A673 (cell line): ENCODE measurements at regions not wholly inside any gene's neighbourhood (a gene's known extent, or its start where the extent isn't known, plus 50 kb on each side); places are given as distances from the start of the nearest gene placed in this dataset.

Experiments
- BruUV-seq: library from RNA; stranded (reverse); fragments of 400-500 nt; replicated peaks from 2 replicates; lab custom pipeline; 2021; lab: Mats Ljungman, UMichigan
- CTCF ChIA-PET: fragments of 300-600 bp; sonication (Branson Sonifier 250); formaldehyde crosslinking; loops from one replicate; lab custom pipeline; 2022; ENCODE audit warnings: antibody characterized with exemption; lab: Charles Lee
- POLR2A ChIA-PET: fragments of 300-600 bp; sonication (Branson Sonifier 250); formaldehyde crosslinking; loops from one replicate; lab custom pipeline; 2022; ENCODE audit warnings: antibody characterized with exemption; ENCODE audit not compliant: low non-redundant PET; lab: Charles Lee
- DNase-seq: peaks from one replicate; pipeline ENCODE4 v3.0.0-alpha.2; 2015; ENCODE audit warnings: low spot score
- H3K27ac ChIP-seq: fragments of 200-600 bp; sonication (generic); 2 replicates; pipeline ENCODE4 v1.5.1; 2016; ENCODE audit warnings: mixed run types, low read depth, mild to moderate bottlenecking, mixed read lengths, antibody characterized with exemption, low read length; ENCODE audit not compliant: poor library complexity, severe bottlenecking
- H3K27me3 ChIP-seq: fragments of 200-600 bp; sonication (generic); replicated peaks from 2 replicates; pipeline ENCODE4 v1.6.1; 2017; ENCODE audit warnings: mixed run types, low read depth, mild to moderate bottlenecking, mixed read lengths, antibody characterized with exemption, low read length; ENCODE audit not compliant: insufficient read depth, poor library complexity
- H3K36me3 ChIP-seq: fragments of 200-600 bp; sonication (generic); 2 replicates; pipeline ENCODE4 v1.6.1; 2016; ENCODE audit warnings: mixed run types, mild to moderate bottlenecking, mixed read lengths, antibody characterized with exemption, low read length; ENCODE audit not compliant: insufficient read depth, poor library complexity, severe bottlenecking
- H3K4me1 ChIP-seq: fragments of 200-600 bp; sonication (generic); 2 replicates; pipeline ENCODE4 v1.6.1; 2017; ENCODE audit warnings: mixed run types, mild to moderate bottlenecking, mixed read lengths, antibody characterized with exemption, low read length; ENCODE audit not compliant: insufficient read depth, poor library complexity, severe bottlenecking
- H3K4me3 ChIP-seq: fragments of 200-600 bp; sonication (generic); 2 replicates; pipeline ENCODE4 v1.5.1; 2016; ENCODE audit warnings: low read depth, mixed run types, mild to moderate bottlenecking, mixed read lengths, low read length; ENCODE audit not compliant: poor library complexity, severe bottlenecking
- H3K9me3 ChIP-seq: fragments of 200-600 bp; sonication (generic); 2 replicates; pipeline ENCODE4 v1.6.1; 2016; ENCODE audit warnings: mixed run types, low read depth, mild to moderate bottlenecking, mixed read lengths, antibody characterized with exemption, low read length; ENCODE audit not compliant: poor library complexity, severe bottlenecking
- CTCF ChIP-seq: fragments of 300-800, 200-600 bp; sonication (generic); conservative IDR thresholded peaks from 2 replicates; pipeline ENCODE4 v1.5.1; 2017; ENCODE audit warnings: low read depth, mild to moderate bottlenecking, antibody characterized with exemption, low read length, moderate library complexity, mixed read lengths
- EZH2 ChIP-seq: fragments of 200-600 bp; sonication (generic); IDR thresholded peaks from 2 replicates; pipeline ENCODE4 v1.6.1; 2017; ENCODE audit warnings: borderline replicate concordance, low read depth, mild to moderate bottlenecking, mixed read lengths, antibody characterized with exemption, low read length; ENCODE audit not compliant: poor library complexity, severe bottlenecking
- intact Hi-C: fragments of 100-400 bp; cut with micrococcal nuclease; formaldehyde crosslinking; loops from one replicate; pipeline ENCODE4 v1.10.0; 2022; ENCODE audit not compliant: unreplicated experiment

GRCh38 chr14:83470466-83470865, 1936.8 kb upstream of the SEL1L start:
- intact Hi-C loops: no loop called here
- Histone ChIP-seq H3K36me3 (no peaks in the 10 kb centered on the region), H3K4me1 (peaks cover 35% of the 10 kb centered on the region), H3K4me3 (no peak overlapping the region), H3K9me3 (no peaks in the 10 kb centered on the region), H3K27me3 (no peaks in the 10 kb centered on the region), H3K27ac (no peak overlapping the region)
- ChIA-PET POLR2A (no interaction called here), CTCF (no interaction called here)
- DNase-seq: peak; percentile 27
- no TSS peak for BruUV-seq
- no peak for TF ChIP-seq EZH2
- TF ChIP-seq CTCF: no peak

- no peak for TF ChIP-seq EZH2
- TF ChIP-seq CTCF: no peak
- no peak for DNase-seq
- CTCF ChIA-PET: no interaction called here
- Histone ChIP-seq H3K4me1 (peaks cover 35% of the 10 kb centered on the region), H3K36me3 (no peaks in the 10 kb centered on the region), H3K9me3 (no peaks in the 10 kb centered on the region), H3K27ac (no peak overlapping the region), H3K27me3 (no peaks in the 10 kb centered on the region), H3K4me3 (no peak overlapping the region)
- no TSS peak for BruUV-seq
- POLR2A ChIA-PET: no interaction called here
- intact Hi-C loops: no loop called here
Observed at GRCh38 chr14:83470959-83471695, 1937.5 kb upstream of the SEL1L start.

- H3K27me3 ChIP-seq: no peaks in the 10 kb centered on the region
- no peak overlapping the region for H3K4me3 ChIP-seq
- DNase-seq: no peak
- ChIA-PET CTCF (no interaction called here), POLR2A (no interaction called here)
- intact Hi-C loops: no loop called here
- H3K4me1 ChIP-seq: peaks cover 14% of the 10 kb centered on the region
- H3K9me3 ChIP-seq: no peaks in the 10 kb centered on the region
- TF ChIP-seq CTCF (no peak), EZH2 (no peak)
- H3K36me3 ChIP-seq: no peaks in the 10 kb centered on the region
- no TSS peak for BruUV-seq
- H3K27ac ChIP-seq: no peak overlapping the region
Observed at GRCh38 chr14:83473416-83474235, 1940.0 kb upstream of the SEL1L start.
